HEK293 (cell line): ENCODE measurements at regions not wholly inside any gene's neighbourhood (a gene's known extent, or its start where the extent isn't known, plus 50 kb on each side); places are given as distances from the start of the nearest gene placed in this dataset.

Source experiments
- TRIM28 ChIP-seq: IDR thresholded peaks from 2 replicates; pipeline ENCODE4 v1.6.1; 2011; ENCODE audit warnings: low read length, control low read depth, borderline replicate concordance
- ZNF274 ChIP-seq, 2 experiments: fragments of 200-500 bp in 1 of 2; fragments of 450-650 bp in 1 of 2; sonication (Bioruptor generic) in 1 of 2; formaldehyde crosslinking in 1 of 2; IDR thresholded peaks; 2 replicates each; pipeline versions ENCODE4 v1.5.1 to v1.6.1; 2014 to 2016; ENCODE audit warnings: borderline replicate concordance in 1 of 2, inconsistent platforms in 1 of 2, low read length in 1 of 2, missing biosample characterization in 1 of 2, missing genetic modification characterization in 1 of 2
- ZNF366 ChIP-seq: fragments of 450-650 bp; formaldehyde crosslinking; conservative IDR thresholded peaks from 2 replicates; pipeline ENCODE4 v1.5.1; 2016; ENCODE audit warnings: missing biosample characterization, missing genetic modification characterization
- ZNF416 ChIP-seq: fragments of 450-650 bp; formaldehyde crosslinking; IDR thresholded peaks from 2 replicates; pipeline ENCODE4 v1.5.1; 2016; ENCODE audit warnings: missing biosample characterization, missing genetic modification characterization
- ZNF658 ChIP-seq: fragments of 450-650 bp; formaldehyde crosslinking; IDR thresholded peaks from 2 replicates; pipeline ENCODE4; 2016; ENCODE audit warnings: missing biosample characterization, missing genetic modification characterization

DNA sequence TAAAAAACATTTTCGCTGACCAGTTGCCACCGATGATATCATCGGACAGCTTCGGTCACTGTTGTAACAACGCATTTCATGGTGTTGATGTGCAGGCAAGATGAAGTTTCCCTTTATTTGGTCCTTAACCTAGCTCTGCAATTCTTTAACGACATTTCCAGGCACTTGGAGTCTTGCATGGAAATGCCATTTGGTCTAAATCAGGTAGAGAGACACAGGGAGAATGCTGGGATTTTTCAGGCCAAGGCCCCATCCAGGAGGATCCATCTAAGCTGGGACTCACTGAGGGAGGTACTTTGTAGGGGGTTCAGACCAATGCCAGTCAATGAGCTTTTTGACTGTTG is 121.5 kb upstream of the RCN1 start:
- TF ChIP-seq ZNF658, result no peak
- no peak for TF ChIP-seq ZNF366 (tag by site-specific recombination)
- no peak for TF ChIP-seq TRIM28
- TF ChIP-seq ZNF274 (IDR thresholded peaks at IDR 0.05; ENCODE audit: low read length), result no peak
- no peak for TF ChIP-seq ZNF274 (tag by site-specific recombination; IDR thresholded peaks at IDR 0.05; ENCODE audit: borderline replicate concordance)
- no peak for TF ChIP-seq ZNF416 (tag by site-specific recombination)
